ENCODE measurements at regions not wholly inside any gene's neighbourhood (a gene's known extent, or its start where the extent isn't known, plus 50 kb on each side); places are given as distances from the start of the nearest gene placed in this dataset.

- Mint-ChIP-seq H3K27me3 (no peaks in the 10 kb centered on the region), H3K4me3 (no peak overlapping the region), H3K9me3 (peaks cover 5% of the 10 kb centered on the region), H3K4me1 (no peaks in the 10 kb centered on the region), H3K27ac (no peak overlapping the region), H3K36me3 (ENCODE audit: low read depth) (no peaks in the 10 kb centered on the region)
- ATAC-seq (ENCODE audit: low read depth): no peak
- DNase-seq: no peak
- POLR2A ChIA-PET: no interaction called here
- no peak for TF ChIP-seq CTCF (IDR thresholded peaks at IDR 0.05)
- CTCF ChIA-PET: no interaction called here
- intact Hi-C loops (cut with micrococcal nuclease): no loop called here
Measured at GRCh38 chr5:103829585-103829984, 267.0 kb upstream of the NUDT12 start.

GRCh38 chr5:103827976-103828375, 265.4 kb upstream of the NUDT12 start:
- H3K4me3 Mint-ChIP-seq: no peak overlapping the region
- TF ChIP-seq CTCF (IDR thresholded peaks at IDR 0.05): no peak
- H3K36me3 Mint-ChIP-seq (ENCODE audit: low read depth): no peaks in the 10 kb centered on the region
- intact Hi-C loops (cut with micrococcal nuclease): no loop called here
- ChIA-PET POLR2A (no interaction called here), CTCF (no interaction called here)
- H3K4me1 Mint-ChIP-seq: no peaks in the 10 kb centered on the region
- no peak for ATAC-seq (ENCODE audit: low read depth)
- peaks cover 5% of the 10 kb centered on the region for H3K9me3 Mint-ChIP-seq
- H3K27ac Mint-ChIP-seq: no peak overlapping the region
- no peaks in the 10 kb centered on the region for H3K27me3 Mint-ChIP-seq
- no peak for DNase-seq

- Mint-ChIP-seq H3K27me3 (no peaks in the 10 kb centered on the region), H3K4me1 (no peaks in the 10 kb centered on the region), H3K27ac (no peak overlapping the region), H3K4me3 (no peak overlapping the region), H3K9me3 (peaks cover 3% of the 10 kb centered on the region), H3K36me3 (ENCODE audit: low read depth) (no peaks in the 10 kb centered on the region)
- POLR2A ChIA-PET: no interaction called here
- intact Hi-C loops (cut with micrococcal nuclease): no loop called here
- ATAC-seq (ENCODE audit: low read depth) (no peak), DNase-seq (no peak)
- no peak for TF ChIP-seq CTCF (IDR thresholded peaks at IDR 0.05)
- CTCF ChIA-PET: no interaction called here
Measured at GRCh38 chr5:103821361-103821760, 258.8 kb upstream of the NUDT12 start.

GRCh38 chr5:103808464-103809106, 246.0 kb upstream of the NUDT12 start:
- no peak overlapping the region for H3K27ac Mint-ChIP-seq
- intact Hi-C loops (cut with micrococcal nuclease): no loop called here
- POLR2A ChIA-PET: no interaction called here
- no peak overlapping the region for H3K4me3 Mint-ChIP-seq
- no peaks in the 10 kb centered on the region for H3K4me1 Mint-ChIP-seq
- no peaks in the 10 kb centered on the region for H3K36me3 Mint-ChIP-seq (ENCODE audit: low read depth)
- ATAC-seq (ENCODE audit: low read depth): no peak
- CTCF ChIA-PET: no interaction called here
- no peak for TF ChIP-seq CTCF (IDR thresholded peaks at IDR 0.05)
- DNase-seq: no peak
- H3K9me3 Mint-ChIP-seq: no peaks in the 10 kb centered on the region
- H3K27me3 Mint-ChIP-seq: no peaks in the 10 kb centered on the region

- POLR2A ChIA-PET: no interaction called here
Measured at GRCh38 chr5:103804711-103805110, 242.1 kb upstream of the NUDT12 start.

More at GRCh38 chr5:103804711-103805110, 242.1 kb upstream of the NUDT12 start:
- DNase-seq (no peak), ATAC-seq (ENCODE audit: low read depth) (no peak)
- CTCF ChIA-PET: no interaction called here
- Mint-ChIP-seq H3K36me3 (ENCODE audit: low read depth) (no peaks in the 10 kb centered on the region), H3K4me3 (no peak overlapping the region), H3K27ac (no peak overlapping the region), H3K27me3 (no peaks in the 10 kb centered on the region), H3K9me3 (no peaks in the 10 kb centered on the region), H3K4me1 (no peaks in the 10 kb centered on the region)
- intact Hi-C loops (cut with micrococcal nuclease): no loop called here
- TF ChIP-seq CTCF (IDR thresholded peaks at IDR 0.05): no peak

All from activated B cell treated with CpG ODN at 0.5 μM for 24 hours (primary cell).